Tibial nerve (tissue), 3 donors: ENCODE measurements at regions not wholly inside any gene's neighbourhood (a gene's known extent, or its start where the extent isn't known, plus 50 kb on each side); places are given as distances from the start of the nearest gene placed in this dataset.

Source experiments
- CTCF ChIP-seq, 5 experiments: fragments of 200-600 bp in 3 of 5; fragments of 450-650 bp in 2 of 5; sonication (generic) in 3 of 5; IDR thresholded peaks; one replicate each; pipeline ENCODE4 v1.5.1; 2016 to 2019; ENCODE audit warnings: antibody characterized with exemption in 5 of 5, mild to moderate bottlenecking in 3 of 5, moderate library complexity in 2 of 5
- POLR2A ChIP-seq, 2 donors: fragments of 450-650 bp; IDR thresholded peaks; one replicate each; pipeline ENCODE4 v1.6.1; 2017; ENCODE audit warnings: antibody characterized with exemption in 2 of 2, mild to moderate bottlenecking in 2 of 2, moderate library complexity in 2 of 2

- TF ChIP-seq CTCF (IDR thresholded peaks at IDR 0.05) (no peak), POLR2A (IDR thresholded peaks at IDR 0.05) (no peak)
Measured at GRCh38 chr15:38702178-38702912, 137.7 kb upstream of the RASGRP1 start.
